COLO829 (cell line): ENCODE measurements at regions not wholly inside any gene's neighbourhood (a gene's known extent, or its start where the extent isn't known, plus 50 kb on each side); places are given as distances from the start of the nearest gene placed in this dataset.
"Not testable (repeated sequence)": the region's sequence is repeated elsewhere in the genome, so short reads cannot be mapped to it uniquely, and the experiment has no call there.

Source experiments
- DNase-seq: peaks from one replicate; pipeline ENCODE4 v3.0.0; 2012; ENCODE audit warnings: low spot score

- no peak for DNase-seq
Observed at GRCh38 chr2:208935531-208935930, 488.3 kb upstream of the MAP2 start.

DNA sequence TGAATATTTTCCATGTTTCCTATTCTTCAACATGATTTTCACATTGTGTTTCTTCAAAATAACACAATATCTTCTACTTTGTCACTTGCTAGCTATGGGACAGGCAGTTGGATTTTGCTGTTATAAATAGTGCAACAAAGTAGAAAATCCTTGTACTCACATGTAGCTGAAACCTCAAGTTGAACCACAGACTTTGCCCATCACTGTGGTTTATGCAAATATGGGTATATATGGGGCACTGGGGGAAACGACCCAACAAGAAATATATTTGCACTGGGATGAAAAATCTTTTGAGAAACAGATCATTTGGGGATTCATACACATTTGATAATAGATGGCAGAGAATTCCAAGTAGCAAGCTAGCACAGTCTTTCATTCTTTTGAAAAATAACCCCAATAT, 486.3 kb upstream of the MAP2 start:
- no peak for DNase-seq

- DNase-seq, result no peak
Observed at GRCh38 chr2:208939852-208940251, 484.0 kb upstream of the MAP2 start.

- no peak for DNase-seq
Observed at GRCh38 chr2:208945719-208946256, 478.1 kb upstream of the MAP2 start.

GRCh38 chr2:208948073-208948472, 475.8 kb upstream of the MAP2 start:
- no peak for DNase-seq

- DNase-seq, result no peak
Observed at GRCh38 chr2:208970070-208970469, 453.8 kb upstream of the MAP2 start.

DNA sequence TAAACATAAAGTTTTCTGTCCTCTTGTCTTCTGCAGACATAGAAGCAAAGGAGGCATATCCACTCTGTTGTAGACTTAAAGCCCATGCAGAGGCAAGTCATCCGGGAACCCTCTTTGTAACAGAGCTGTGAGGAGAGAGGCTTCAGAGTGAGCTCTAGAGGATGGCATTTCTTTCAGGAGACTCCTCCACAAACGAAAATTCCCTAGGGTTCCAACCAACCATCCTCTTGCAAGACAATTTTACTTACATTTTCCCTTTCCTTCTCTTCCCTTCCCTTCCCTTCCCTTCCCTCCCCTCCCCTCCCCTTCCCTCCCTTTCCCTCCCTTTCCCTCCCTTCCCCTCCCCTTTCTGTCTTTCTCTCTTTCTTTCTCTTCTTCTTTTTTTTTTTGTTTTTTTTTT, 446.3 kb upstream of the MAP2 start:
- no peak for DNase-seq

- no peak for DNase-seq
Observed at GRCh38 chr2:208978946-208979345, 444.9 kb upstream of the MAP2 start.

DNA sequence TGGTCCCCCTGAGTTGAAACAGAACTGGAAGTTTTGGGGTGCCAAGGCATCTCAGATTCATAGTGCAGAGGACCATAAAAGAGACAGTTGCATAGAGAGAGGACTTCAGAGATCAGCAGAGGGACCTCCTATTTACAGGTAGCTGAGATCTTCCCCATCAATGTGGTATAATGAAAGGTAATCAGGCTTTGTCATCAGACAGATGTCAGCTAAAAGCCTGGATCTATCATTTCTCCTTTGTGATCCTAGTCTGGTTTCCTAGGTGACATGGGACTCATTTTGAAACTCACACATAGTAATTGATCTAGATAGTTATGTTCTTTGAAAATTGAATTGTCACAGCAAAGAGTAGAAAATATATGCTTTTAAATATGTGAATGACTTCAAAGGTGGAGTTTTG, 443.5 kb upstream of the MAP2 start:
- DNase-seq, result no peak

GRCh38 chr2:208982831-208983230, 441.0 kb upstream of the MAP2 start:
- no peak for DNase-seq

- no peak for DNase-seq
Observed at GRCh38 chr2:208983486-208983885, 440.4 kb upstream of the MAP2 start.

GRCh38 chr2:208984376-208985090, 439.3 kb upstream of the MAP2 start:
- DNase-seq, result no peak

- no peak for DNase-seq
Observed at GRCh38 chr2:208985644-208986043, 438.2 kb upstream of the MAP2 start.

- DNase-seq, result no peak
Observed at GRCh38 chr2:208990716-208991115, 433.1 kb upstream of the MAP2 start.

DNA sequence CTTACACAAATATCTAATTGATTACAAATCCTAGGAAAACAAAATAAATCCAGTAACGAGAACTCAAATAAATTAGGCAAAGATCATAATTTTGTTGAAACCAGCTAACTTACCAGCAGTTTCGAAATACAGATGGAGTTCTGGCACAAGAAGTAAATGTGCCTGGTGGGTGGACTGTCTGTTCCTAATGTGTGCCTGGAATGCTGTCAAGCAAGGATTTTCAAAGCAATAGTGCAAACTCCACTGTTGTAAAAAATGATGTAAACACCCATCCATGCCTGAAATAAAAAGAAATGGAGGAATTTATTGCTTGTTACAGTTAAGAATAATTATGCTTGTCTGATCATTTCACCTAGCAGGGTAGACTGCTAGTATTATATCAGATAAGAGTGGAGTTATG, 423.9 kb upstream of the MAP2 start:
- DNase-seq, result no peak

DNA sequence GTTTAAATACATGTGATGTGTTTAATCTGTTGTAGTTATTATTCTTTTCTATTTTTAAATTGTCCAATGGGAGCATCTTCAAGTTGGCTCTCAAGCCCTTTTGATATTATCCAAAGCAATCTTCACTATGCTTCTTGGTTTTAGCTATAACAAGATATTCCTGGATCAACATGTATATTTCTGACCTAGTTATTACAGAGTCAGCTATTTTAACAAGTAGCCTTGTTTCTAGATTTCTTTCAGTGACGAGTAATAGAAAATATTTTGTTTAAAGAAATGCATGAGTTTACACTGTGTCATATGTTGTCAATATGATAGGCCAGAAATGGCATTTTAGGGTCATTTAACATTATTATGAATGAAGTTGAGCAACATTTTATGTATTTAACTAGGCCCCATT, 421.8 kb upstream of the MAP2 start:
- DNase-seq, result no peak

DNA sequence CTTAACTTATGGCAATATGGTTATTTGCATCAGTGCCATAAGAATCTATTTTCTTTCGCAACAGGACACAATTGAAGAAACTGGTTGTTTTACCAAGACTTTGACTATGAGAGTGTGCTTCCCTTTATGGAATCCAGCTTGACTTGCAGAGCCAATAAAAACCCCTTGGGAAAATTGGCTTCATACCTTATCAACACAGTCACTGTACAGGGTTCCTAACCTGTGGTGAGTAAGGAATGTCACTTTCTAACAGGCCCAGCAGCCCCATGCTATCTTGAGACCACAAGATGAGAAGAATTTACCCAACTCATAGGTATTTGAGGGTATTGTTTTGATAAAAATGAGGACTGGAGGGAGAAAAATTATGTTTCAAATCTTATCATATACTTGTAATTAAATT, 418.5 kb upstream of the MAP2 start:
- DNase-seq, result no peak

- DNase-seq, result no peak
Observed at GRCh38 chr2:209008636-209009287, 415.1 kb upstream of the MAP2 start.

- not testable (repeated sequence) for DNase-seq
Observed at GRCh38 chr2:209018633-209019032, 405.2 kb upstream of the MAP2 start.

DNA sequence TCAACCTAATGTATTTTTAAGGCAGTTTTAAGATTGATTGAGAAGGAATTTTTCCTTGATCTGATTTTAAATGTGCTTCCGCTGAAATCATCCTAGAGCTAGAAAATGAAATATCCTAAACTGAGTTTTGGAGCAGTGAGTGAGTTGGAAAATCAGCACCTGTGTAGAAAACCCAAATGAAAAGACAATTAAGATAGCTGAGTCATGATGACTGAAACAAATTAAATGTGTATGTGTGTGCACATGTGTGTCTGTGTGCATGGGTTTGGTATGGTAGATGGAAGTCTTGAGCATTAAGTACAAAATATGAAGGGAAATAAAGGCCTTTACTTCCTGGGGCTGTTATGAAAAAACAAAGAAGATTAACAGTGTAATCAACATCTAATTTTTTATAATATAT, 394.6 kb upstream of the MAP2 start:
- DNase-seq, result no peak

DNA sequence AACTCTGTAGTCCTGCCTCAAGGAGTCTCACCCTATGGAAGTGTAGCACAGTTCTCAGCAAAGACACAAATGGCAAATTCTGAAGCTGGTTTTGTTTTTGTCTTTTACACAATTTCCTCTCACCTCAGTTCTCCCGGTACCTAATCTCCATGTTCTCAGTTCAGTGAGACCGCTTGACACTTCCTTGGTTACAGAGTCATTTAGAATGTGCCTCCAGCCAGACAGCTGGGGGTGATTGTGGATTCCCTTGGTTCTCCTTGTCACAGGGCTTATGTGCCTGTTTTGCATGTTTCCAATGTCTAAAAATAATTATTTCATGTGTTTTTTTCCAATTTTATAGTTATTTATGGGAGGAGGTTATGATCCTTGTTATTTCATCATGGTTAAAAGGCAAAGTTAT, 379.5 kb upstream of the MAP2 start:
- no peak for DNase-seq

GRCh38 chr2:209046163-209046562, 377.7 kb upstream of the MAP2 start:
- DNase-seq, result no peak

- no peak for DNase-seq
Observed at GRCh38 chr2:209049608-209050007, 374.2 kb upstream of the MAP2 start.

DNA sequence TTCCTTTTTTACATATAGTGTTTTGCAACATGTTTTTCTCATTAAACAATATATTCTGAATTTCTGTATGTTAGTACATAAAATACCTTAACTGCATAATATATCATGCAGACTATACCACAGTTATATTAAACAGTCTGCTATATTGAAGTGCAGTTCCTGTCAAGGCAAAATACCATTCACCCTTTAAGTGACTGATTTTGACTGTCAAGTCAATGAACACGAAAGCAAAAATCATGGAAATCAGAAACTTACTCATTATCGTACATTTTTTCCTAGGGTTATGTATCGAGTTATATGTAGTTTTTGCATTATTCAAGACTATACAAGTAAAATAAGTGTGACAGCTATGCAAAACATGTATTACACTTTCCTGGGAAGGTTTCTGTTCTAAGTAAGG, 361.6 kb upstream of the MAP2 start:
- DNase-seq, result no peak
